GM23338 (cell line): ENCODE measurements at regions not wholly inside any gene's neighbourhood (a gene's known extent, or its start where the extent isn't known, plus 50 kb on each side); places are given as distances from the start of the nearest gene placed in this dataset.

ENCODE experiments used
- ATAC-seq: fragments of 200-7000 bp; cut with Tn5 transposase; 3 replicates; pipeline ENCODE4 v1.9.1; 2020
- DNase-seq: peaks from one replicate; pipeline ENCODE4 v3.0.0-alpha.2; 2015; ENCODE audit warnings: low spot score
- H2AFZ ChIP-seq: fragments of 200-600 bp; sonication (generic); 2 replicates; pipeline ENCODE4 v1.8.0; 2016; ENCODE audit warnings: antibody characterized with exemption, mild to moderate bottlenecking, moderate library complexity
- H3F3A ChIP-seq: fragments of 200-600 bp; sonication (generic); replicated peaks from 2 replicates; pipeline ENCODE4 v1.8.0; 2017; ENCODE audit warnings: antibody characterized with exemption, mixed run types, low read depth
- H3K27ac ChIP-seq: fragments of 200-600 bp; sonication (generic); 2 replicates; pipeline ENCODE4 v1.6.1; 2016; ENCODE audit warnings: low read depth
- H3K27me3 ChIP-seq: fragments of 200-600 bp; sonication (generic); 2 replicates; pipeline ENCODE4 v1.8.0; 2016; ENCODE audit warnings: mild to moderate bottlenecking, mixed run types, moderate library complexity; ENCODE audit not compliant: insufficient read depth
- H3K36me3 ChIP-seq: fragments of 200-600 bp; sonication (generic); 2 replicates; pipeline ENCODE4 v1.8.0; 2016; ENCODE audit warnings: mild to moderate bottlenecking; ENCODE audit not compliant: insufficient read depth
- H3K4me1 ChIP-seq: fragments of 200-600 bp; sonication (generic); 2 replicates; pipeline ENCODE4 v1.8.0; 2016; ENCODE audit warnings: mild to moderate bottlenecking, moderate library complexity; ENCODE audit not compliant: insufficient read depth
- H3K4me2 ChIP-seq: fragments of 200-600 bp; sonication (generic); 2 replicates; pipeline ENCODE4 v1.7.1; 2017; ENCODE audit warnings: mixed run types
- H3K4me3 ChIP-seq: fragments of 200-600 bp; sonication (generic); 2 replicates; pipeline ENCODE4 v1.6.1; 2016; ENCODE audit warnings: mixed run types
- H3K79me2 ChIP-seq: fragments of 200-600 bp; sonication (generic); replicated peaks from 2 replicates; pipeline ENCODE4 v1.8.0; 2017; ENCODE audit warnings: mild to moderate bottlenecking; ENCODE audit not compliant: insufficient read depth
- H3K9me2 ChIP-seq: fragments of 200-600 bp; sonication (generic); 2 replicates; pipeline ENCODE4 v1.8.0; 2017; ENCODE audit not compliant: insufficient read depth
- H4K20me1 ChIP-seq: fragments of 200-600 bp; sonication (generic); replicated peaks from 2 replicates; pipeline ENCODE4 v1.8.0; 2017; ENCODE audit warnings: mild to moderate bottlenecking; ENCODE audit not compliant: insufficient read depth
- H3K27ac Mint-ChIP-seq: 2 replicates; pipeline ENCODE4 v1.8.0; 2020; ENCODE audit warnings: inconsistent platforms, mild to moderate bottlenecking, moderate library complexity, mixed read lengths
- H3K27me3 Mint-ChIP-seq: 3 replicates; pipeline ENCODE4 v1.8.0; 2022; ENCODE audit warnings: low read depth, mild to moderate bottlenecking, moderate library complexity, mixed read lengths, inconsistent platforms; ENCODE audit not compliant: insufficient read depth, poor library complexity
- H3K36me3 Mint-ChIP-seq: 3 replicates; pipeline ENCODE4 v1.8.0; 2021; ENCODE audit warnings: low read depth, mild to moderate bottlenecking, inconsistent platforms, moderate library complexity, mixed read lengths
- H3K4me1 Mint-ChIP-seq: 3 replicates; pipeline ENCODE4 v1.8.0; 2020; ENCODE audit warnings: mild to moderate bottlenecking, inconsistent platforms, mixed read lengths
- H3K4me3 Mint-ChIP-seq: 3 replicates; pipeline ENCODE4 v1.8.0; 2021; ENCODE audit warnings: moderate library complexity, mild to moderate bottlenecking, inconsistent platforms, mixed read lengths
- H3K9me3 Mint-ChIP-seq: 3 replicates; pipeline ENCODE4 v1.8.0; 2020; ENCODE audit warnings: moderate library complexity, mild to moderate bottlenecking, inconsistent platforms, mixed read lengths
- EZH2phosphoT487 ChIP-seq: fragments of 200-600 bp; sonication (generic); IDR thresholded peaks from one replicate; pipeline ENCODE4 v1.8.1; 2018; ENCODE audit warnings: antibody characterized with exemption; ENCODE audit not compliant: unreplicated experiment
- POLR2AphosphoS5 ChIP-seq: IDR thresholded peaks from 2 replicates; pipeline ENCODE4 v1.6.1; 2016; ENCODE audit warnings: antibody characterized with exemption, low read depth
- ZNF331 ChIP-seq: fragments of 250-450 bp; sonication (Bioruptor Pico); IDR thresholded peaks from 2 replicates; pipeline ENCODE4 v1.5.0; 2020; ENCODE audit warnings: low read depth, mild to moderate bottlenecking, moderate library complexity
- TF ChIP-seq, protein P1 (sequence below), 2 experiments: fragments of 200-600 bp in 1 of 2; sonication (generic) in 1 of 2; conservative IDR thresholded peaks; 2 replicates each; pipeline versions ENCODE4 v1.5.1 to v1.6.1; 2016 to 2017; ENCODE audit warnings: antibody characterized with exemption in 2 of 2, low read depth in 2 of 2, mild to moderate bottlenecking in 2 of 2, moderate library complexity in 1 of 2
- TF ChIP-seq, protein P2 (sequence below): fragments of 250-450 bp; sonication (Bioruptor Pico); IDR thresholded peaks from 2 replicates; pipeline ENCODE4 v1.5.0; 2020; ENCODE audit warnings: mild to moderate bottlenecking, moderate library complexity
- TF ChIP-seq, protein P3 (sequence below): IDR thresholded peaks from one replicate; pipeline ENCODE4 v1.6.1; 2018; ENCODE audit warnings: antibody characterized with exemption; ENCODE audit not compliant: unreplicated experiment

DNA sequence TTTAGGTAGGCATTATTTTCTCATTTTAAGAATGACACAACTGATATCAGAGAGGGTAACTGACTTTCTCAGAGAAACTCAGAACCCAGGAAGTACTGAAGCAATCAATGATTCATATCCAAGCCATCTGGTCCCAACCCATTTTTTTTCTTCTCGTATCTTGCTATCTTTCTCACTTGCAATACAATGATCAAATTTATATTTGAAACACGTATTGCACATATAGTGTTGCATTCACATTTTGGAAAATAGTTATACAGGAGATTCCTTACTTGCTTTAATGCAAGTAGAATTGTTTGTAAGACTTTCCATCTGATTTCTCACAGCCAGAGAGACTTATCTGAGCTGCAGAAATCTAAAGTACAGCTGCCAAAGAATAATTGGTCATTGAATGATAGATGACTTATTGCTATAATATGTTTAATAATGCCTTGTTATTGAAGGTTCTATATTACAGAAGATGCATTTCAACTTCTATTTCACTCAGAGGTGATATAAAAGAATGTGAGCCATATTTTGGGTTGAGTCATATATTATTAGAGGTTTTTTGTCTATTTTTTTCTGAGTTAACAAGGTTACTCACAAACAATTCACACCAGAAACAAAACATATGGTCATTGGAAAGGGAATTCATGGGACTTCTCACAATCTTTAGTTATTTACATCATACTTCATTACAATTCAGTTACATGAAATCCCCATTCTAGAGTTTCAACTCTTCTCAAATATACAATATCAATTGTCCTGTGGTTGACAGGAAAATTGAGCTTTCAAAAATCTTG is 337.5 kb upstream of the CITED2 start:
- no peak overlapping the region for H3K27ac ChIP-seq
- H3K36me3 ChIP-seq = no peaks in the 10 kb centered on the region
- no peaks in the 10 kb centered on the region for H3K4me1 ChIP-seq
- no peaks in the 10 kb centered on the region for H3K36me3 Mint-ChIP-seq
- H3K4me2 ChIP-seq = no peak overlapping the region
- H3F3A ChIP-seq = no peaks in the 10 kb centered on the region
- H3K27me3 Mint-ChIP-seq = no peaks in the 10 kb centered on the region
- H4K20me1 ChIP-seq = no peaks in the 10 kb centered on the region
- H3K27ac Mint-ChIP-seq = no peak overlapping the region
- no peaks in the 10 kb centered on the region for H3K9me2 ChIP-seq
- DNase-seq (no peak), ATAC-seq (no peak)
- no peaks in the 10 kb centered on the region for H3K27me3 ChIP-seq
- no peak overlapping the region for H3K4me3 Mint-ChIP-seq
- no peaks in the 10 kb centered on the region for H3K79me2 ChIP-seq
- H3K4me3 ChIP-seq = no peak overlapping the region
- no peaks in the 10 kb centered on the region for H3K9me3 Mint-ChIP-seq
- H3K4me1 Mint-ChIP-seq = peaks cover 8% of the 10 kb centered on the region; the same call in 2 of the 3 replicates
- TF ChIP-seq POLR2AphosphoS5 = no peak
- no peak for TF ChIP-seq ZNF331
- TF ChIP-seq, protein P1, sequence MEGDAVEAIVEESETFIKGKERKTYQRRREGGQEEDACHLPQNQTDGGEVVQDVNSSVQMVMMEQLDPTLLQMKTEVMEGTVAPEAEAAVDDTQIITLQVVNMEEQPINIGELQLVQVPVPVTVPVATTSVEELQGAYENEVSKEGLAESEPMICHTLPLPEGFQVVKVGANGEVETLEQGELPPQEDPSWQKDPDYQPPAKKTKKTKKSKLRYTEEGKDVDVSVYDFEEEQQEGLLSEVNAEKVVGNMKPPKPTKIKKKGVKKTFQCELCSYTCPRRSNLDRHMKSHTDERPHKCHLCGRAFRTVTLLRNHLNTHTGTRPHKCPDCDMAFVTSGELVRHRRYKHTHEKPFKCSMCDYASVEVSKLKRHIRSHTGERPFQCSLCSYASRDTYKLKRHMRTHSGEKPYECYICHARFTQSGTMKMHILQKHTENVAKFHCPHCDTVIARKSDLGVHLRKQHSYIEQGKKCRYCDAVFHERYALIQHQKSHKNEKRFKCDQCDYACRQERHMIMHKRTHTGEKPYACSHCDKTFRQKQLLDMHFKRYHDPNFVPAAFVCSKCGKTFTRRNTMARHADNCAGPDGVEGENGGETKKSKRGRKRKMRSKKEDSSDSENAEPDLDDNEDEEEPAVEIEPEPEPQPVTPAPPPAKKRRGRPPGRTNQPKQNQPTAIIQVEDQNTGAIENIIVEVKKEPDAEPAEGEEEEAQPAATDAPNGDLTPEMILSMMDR (conservative IDR thresholded peaks at IDR 0.05; ENCODE audit: low read depth in 2 of 2) = no peak
- TF ChIP-seq, protein P2, sequence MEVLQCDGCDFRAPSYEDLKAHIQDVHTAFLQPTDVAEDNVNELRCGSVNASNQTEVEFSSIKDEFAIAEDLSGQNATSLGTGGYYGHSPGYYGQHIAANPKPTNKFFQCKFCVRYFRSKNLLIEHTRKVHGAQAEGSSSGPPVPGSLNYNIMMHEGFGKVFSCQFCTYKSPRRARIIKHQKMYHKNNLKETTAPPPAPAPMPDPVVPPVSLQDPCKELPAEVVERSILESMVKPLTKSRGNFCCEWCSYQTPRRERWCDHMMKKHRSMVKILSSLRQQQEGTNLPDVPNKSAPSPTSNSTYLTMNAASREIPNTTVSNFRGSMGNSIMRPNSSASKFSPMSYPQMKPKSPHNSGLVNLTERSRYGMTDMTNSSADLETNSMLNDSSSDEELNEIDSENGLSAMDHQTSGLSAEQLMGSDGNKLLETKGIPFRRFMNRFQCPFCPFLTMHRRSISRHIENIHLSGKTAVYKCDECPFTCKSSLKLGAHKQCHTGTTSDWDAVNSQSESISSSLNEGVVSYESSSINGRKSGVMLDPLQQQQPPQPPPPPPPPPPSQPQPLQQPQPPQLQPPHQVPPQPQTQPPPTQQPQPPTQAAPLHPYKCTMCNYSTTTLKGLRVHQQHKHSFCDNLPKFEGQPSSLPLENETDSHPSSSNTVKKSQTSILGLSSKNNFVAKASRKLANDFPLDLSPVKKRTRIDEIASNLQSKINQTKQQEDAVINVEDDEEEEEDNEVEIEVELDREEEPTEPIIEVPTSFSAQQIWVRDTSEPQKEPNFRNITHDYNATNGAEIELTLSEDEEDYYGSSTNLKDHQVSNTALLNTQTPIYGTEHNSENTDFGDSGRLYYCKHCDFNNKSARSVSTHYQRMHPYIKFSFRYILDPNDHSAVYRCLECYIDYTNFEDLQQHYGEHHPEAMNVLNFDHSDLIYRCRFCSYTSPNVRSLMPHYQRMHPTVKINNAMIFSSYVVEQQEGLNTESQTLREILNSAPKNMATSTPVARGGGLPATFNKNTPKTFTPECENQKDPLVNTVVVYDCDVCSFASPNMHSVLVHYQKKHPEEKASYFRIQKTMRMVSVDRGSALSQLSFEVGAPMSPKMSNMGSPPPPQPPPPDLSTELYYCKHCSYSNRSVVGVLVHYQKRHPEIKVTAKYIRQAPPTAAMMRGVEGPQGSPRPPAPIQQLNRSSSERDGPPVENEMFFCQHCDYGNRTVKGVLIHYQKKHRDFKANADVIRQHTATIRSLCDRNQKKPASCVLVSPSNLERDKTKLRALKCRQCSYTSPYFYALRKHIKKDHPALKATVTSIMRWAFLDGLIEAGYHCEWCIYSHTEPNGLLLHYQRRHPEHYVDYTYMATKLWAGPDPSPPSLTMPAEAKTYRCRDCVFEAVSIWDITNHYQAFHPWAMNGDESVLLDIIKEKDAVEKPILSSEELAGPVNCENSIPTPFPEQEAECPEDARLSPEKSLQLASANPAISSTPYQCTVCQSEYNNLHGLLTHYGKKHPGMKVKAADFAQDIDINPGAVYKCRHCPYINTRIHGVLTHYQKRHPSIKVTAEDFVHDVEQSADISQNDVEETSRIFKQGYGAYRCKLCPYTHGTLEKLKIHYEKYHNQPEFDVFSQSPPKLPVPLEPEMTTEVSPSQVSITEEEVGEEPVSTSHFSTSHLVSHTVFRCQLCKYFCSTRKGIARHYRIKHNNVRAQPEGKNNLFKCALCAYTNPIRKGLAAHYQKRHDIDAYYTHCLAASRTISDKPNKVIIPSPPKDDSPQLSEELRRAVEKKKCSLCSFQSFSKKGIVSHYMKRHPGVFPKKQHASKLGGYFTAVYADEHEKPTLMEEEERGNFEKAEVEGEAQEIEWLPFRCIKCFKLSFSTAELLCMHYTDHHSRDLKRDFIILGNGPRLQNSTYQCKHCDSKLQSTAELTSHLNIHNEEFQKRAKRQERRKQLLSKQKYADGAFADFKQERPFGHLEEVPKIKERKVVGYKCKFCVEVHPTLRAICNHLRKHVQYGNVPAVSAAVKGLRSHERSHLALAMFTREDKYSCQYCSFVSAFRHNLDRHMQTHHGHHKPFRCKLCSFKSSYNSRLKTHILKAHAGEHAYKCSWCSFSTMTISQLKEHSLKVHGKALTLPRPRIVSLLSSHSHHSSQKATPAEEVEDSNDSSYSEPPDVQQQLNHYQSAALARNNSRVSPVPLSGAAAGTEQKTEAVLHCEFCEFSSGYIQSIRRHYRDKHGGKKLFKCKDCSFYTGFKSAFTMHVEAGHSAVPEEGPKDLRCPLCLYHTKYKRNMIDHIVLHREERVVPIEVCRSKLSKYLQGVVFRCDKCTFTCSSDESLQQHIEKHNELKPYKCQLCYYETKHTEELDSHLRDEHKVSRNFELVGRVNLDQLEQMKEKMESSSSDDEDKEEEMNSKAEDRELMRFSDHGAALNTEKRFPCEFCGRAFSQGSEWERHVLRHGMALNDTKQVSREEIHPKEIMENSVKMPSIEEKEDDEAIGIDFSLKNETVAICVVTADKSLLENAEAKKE (CRISPR knock-in tag) = no peak
- TF ChIP-seq, protein P3, sequence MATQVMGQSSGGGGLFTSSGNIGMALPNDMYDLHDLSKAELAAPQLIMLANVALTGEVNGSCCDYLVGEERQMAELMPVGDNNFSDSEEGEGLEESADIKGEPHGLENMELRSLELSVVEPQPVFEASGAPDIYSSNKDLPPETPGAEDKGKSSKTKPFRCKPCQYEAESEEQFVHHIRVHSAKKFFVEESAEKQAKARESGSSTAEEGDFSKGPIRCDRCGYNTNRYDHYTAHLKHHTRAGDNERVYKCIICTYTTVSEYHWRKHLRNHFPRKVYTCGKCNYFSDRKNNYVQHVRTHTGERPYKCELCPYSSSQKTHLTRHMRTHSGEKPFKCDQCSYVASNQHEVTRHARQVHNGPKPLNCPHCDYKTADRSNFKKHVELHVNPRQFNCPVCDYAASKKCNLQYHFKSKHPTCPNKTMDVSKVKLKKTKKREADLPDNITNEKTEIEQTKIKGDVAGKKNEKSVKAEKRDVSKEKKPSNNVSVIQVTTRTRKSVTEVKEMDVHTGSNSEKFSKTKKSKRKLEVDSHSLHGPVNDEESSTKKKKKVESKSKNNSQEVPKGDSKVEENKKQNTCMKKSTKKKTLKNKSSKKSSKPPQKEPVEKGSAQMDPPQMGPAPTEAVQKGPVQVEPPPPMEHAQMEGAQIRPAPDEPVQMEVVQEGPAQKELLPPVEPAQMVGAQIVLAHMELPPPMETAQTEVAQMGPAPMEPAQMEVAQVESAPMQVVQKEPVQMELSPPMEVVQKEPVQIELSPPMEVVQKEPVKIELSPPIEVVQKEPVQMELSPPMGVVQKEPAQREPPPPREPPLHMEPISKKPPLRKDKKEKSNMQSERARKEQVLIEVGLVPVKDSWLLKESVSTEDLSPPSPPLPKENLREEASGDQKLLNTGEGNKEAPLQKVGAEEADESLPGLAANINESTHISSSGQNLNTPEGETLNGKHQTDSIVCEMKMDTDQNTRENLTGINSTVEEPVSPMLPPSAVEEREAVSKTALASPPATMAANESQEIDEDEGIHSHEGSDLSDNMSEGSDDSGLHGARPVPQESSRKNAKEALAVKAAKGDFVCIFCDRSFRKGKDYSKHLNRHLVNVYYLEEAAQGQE = no peak
- no peak for TF ChIP-seq EZH2phosphoT487
- no peak overlapping the region for H2AFZ ChIP-seq
